ENCODE measurements at regions not wholly inside any gene's neighbourhood (a gene's known extent, or its start where the extent isn't known, plus 50 kb on each side); places are given as distances from the start of the nearest gene placed in this dataset.

- CTCF ChIA-PET (ENCODE audit: low intra/inter-chr PET ratio, low total read pairs), result interaction anchor here (0.7 to 1.4 kb wide), 2 partner anchors 31 to 416 kb away, joined by 3 to 9 read pairs; no protein-coding TSS in a partner anchor
- no peaks in the 10 kb centered on the region for H3K9me3 ChIP-seq (ENCODE audit: low read length)
- FAIRE-seq (no peak), DNase-seq (ENCODE audit: low spot score) (no peak), ATAC-seq (no peak)
- H3K4me3 ChIP-seq (replicated peaks in 1 of 3; ENCODE audit: insufficient read depth in 1 of 3, low read depth in 2 of 3, low read length in 3 of 3), result no peak overlapping the region
- H3K79me2 ChIP-seq (ENCODE audit: insufficient read depth, low read length), result no peaks in the 10 kb centered on the region
- no peak overlapping the region for H3K9ac ChIP-seq (ENCODE audit: insufficient read depth, low read depth, low read length)
- no peak overlapping the region for H3K27ac ChIP-seq (ENCODE audit: extremely low read length, insufficient read depth, low read length)
- in situ Hi-C loops (cut with HindIII; ENCODE audit: extremely low pct_ligation_motif_present, low pct_unique_long_range_greater_than_20kb) (loop anchor here (5.0 kb wide), 1 partner anchor 419 kb away; no protein-coding TSS in a partner anchor), intact Hi-C loops (cut with micrococcal nuclease; ENCODE audit: unreplicated experiment) (loop anchor here (1.0 to 10.0 kb wide), 2 partner anchors 417 to 621 kb away; no protein-coding TSS in a partner anchor)
- no peak overlapping the region for H2AFZ ChIP-seq (ENCODE audit: low read length)
- POLR2A ChIA-PET, result no interaction called here
- no peaks in the 10 kb centered on the region for H4K20me1 ChIP-seq (ENCODE audit: insufficient read depth, low read length)
- no TSS peak for BruUV-seq (replicated peaks)
- WGBS (ENCODE audit: low lambda C conversion rate), result 28% methylated on average over 3 of the region's 3 CpGs
- H3K27me3 ChIP-seq (ENCODE audit: control insufficient read depth in 1 of 2, insufficient read depth in 2 of 2, low read length in 2 of 2), result no peaks in the 10 kb centered on the region; a peak in 1 of 5 replicates
- H3K4me1 ChIP-seq (ENCODE audit: insufficient read depth, low read length), result no peaks in the 10 kb centered on the region
- no peak overlapping the region for H3K4me2 ChIP-seq (ENCODE audit: low read depth, low read length)
- H3K36me3 ChIP-seq (replicated peaks in 1 of 2; ENCODE audit: control insufficient read depth in 1 of 2, insufficient read depth in 2 of 2, low read length in 2 of 2), result no peaks in the 10 kb centered on the region
- TF ChIP-seq CENPBD1 (CRISPR knock-in tag; IDR thresholded peaks at IDR 0.05; ENCODE audit: borderline replicate concordance, low read depth), result no peak
- no peak for TF ChIP-seq ZC3H13 (CRISPR knock-in tag; IDR thresholded peaks at IDR 0.05)
- no peak for TF ChIP-seq AKAP8 (CRISPR knock-in tag; IDR thresholded peaks at IDR 0.05)
- no peak for TF ChIP-seq MXD1 (CRISPR knock-in tag; IDR thresholded peaks at IDR 0.05)
- TF ChIP-seq BORCS8-MEF2B (CRISPR knock-in tag; IDR thresholded peaks at IDR 0.05), result no peak
- TF ChIP-seq ZNF772 (CRISPR knock-in tag; IDR thresholded peaks at IDR 0.05), result no peak
- no peak for TF ChIP-seq NR2F6 (IDR thresholded peaks at IDR 0.05)
- no peak for TF ChIP-seq NR2F6 (CRISPR knock-in tag; IDR thresholded peaks at IDR 0.05)
- no peak for TF ChIP-seq FOXP1 (IDR thresholded peaks at IDR 0.05)
- no peak for TF ChIP-seq FOXP1 (CRISPR knock-in tag; IDR thresholded peaks at IDR 0.05)
- TF ChIP-seq KDM3A (CRISPR knock-in tag; IDR thresholded peaks at IDR 0.05; ENCODE audit: low read depth), result no peak
- no peak for TF ChIP-seq HNRNPUL1 (IDR thresholded peaks at IDR 0.05; ENCODE audit: low read depth, low read length)
- no peak for TF ChIP-seq ZC3H4 (CRISPR knock-in tag; IDR thresholded peaks at IDR 0.05; ENCODE audit: borderline replicate concordance)
- no peak for TF ChIP-seq MIER2 (CRISPR knock-in tag; IDR thresholded peaks at IDR 0.05)
Observed at GRCh38 chr4:74873545-74874301, 59.2 kb upstream of the PARM1 start.

Measured in HepG2 (cell line).